ENCODE measurements at regions not wholly inside any gene's neighbourhood (a gene's known extent, or its start where the extent isn't known, plus 50 kb on each side); places are given as distances from the start of the nearest gene placed in this dataset.

GRCh38 chr13:76722782-76723181 is 163.4 kb downstream of the KCTD12 start:
- no peaks in the 10 kb centered on the region for H3K36me3 ChIP-seq (ENCODE audit: insufficient read depth, low read length)
- no peaks in the 10 kb centered on the region for H3K27me3 Mint-ChIP-seq
- ChIA-PET POLR2A (no interaction called here), CTCF (no interaction called here)
- no peaks in the 10 kb centered on the region for H3K4me1 Mint-ChIP-seq
- H3K9me3 Mint-ChIP-seq = no peaks in the 10 kb centered on the region
- H3K36me3 Mint-ChIP-seq = no peaks in the 10 kb centered on the region
- no peak overlapping the region for H3K27ac Mint-ChIP-seq
- H3K9me3 ChIP-seq (ENCODE audit: low read length) = no peaks in the 10 kb centered on the region
- no peaks in the 10 kb centered on the region for H3K27me3 ChIP-seq (ENCODE audit: insufficient read depth, low read length, poor library complexity, severe bottlenecking)
- DNase-seq = no peak
- H3K27ac ChIP-seq (ENCODE audit: low read depth, low read length) = no peak overlapping the region
- H3K4me1 ChIP-seq (ENCODE audit: insufficient read depth, low read length) = peaks cover 3% of the 10 kb centered on the region
- H3K4me3 ChIP-seq (ENCODE audit: low read length) = no peak overlapping the region
- H3K4me3 Mint-ChIP-seq = no peak overlapping the region

- Histone ChIP-seq H3K36me3 (ENCODE audit: insufficient read depth, low read length) (no peaks in the 10 kb centered on the region), H3K27me3 (ENCODE audit: insufficient read depth, low read length, poor library complexity, severe bottlenecking) (no peaks in the 10 kb centered on the region), H3K27ac (ENCODE audit: low read depth, low read length) (no peak overlapping the region), H3K4me1 (ENCODE audit: insufficient read depth, low read length) (peaks cover 3% of the 10 kb centered on the region), H3K4me3 (ENCODE audit: low read length) (no peak overlapping the region), H3K9me3 (ENCODE audit: low read length) (no peaks in the 10 kb centered on the region)
- Mint-ChIP-seq H3K9me3 (no peaks in the 10 kb centered on the region), H3K27ac (no peak overlapping the region), H3K4me3 (no peak overlapping the region), H3K27me3 (no peaks in the 10 kb centered on the region), H3K4me1 (no peaks in the 10 kb centered on the region), H3K36me3 (peaks cover 0 to 1% (median 0%) of the 10 kb centered on the region in 3 donors)
- ChIA-PET POLR2A (no interaction called here), CTCF (no interaction called here)
- no peak for DNase-seq
These were observed 165.4 kb downstream of the KCTD12 start for GRCh38 chr13:76720821-76721220.

GRCh38 chr13:76720416-76720815 is 165.8 kb downstream of the KCTD12 start:
- peaks cover 0 to 1% (median 0%) of the 10 kb centered on the region in 3 donors for H3K36me3 Mint-ChIP-seq
- Histone ChIP-seq H3K4me3 (ENCODE audit: low read length) (no peak overlapping the region), H3K27ac (ENCODE audit: low read depth, low read length) (no peak overlapping the region), H3K4me1 (ENCODE audit: insufficient read depth, low read length) (peaks cover 3% of the 10 kb centered on the region), H3K36me3 (ENCODE audit: insufficient read depth, low read length) (no peaks in the 10 kb centered on the region), H3K9me3 (ENCODE audit: low read length) (no peaks in the 10 kb centered on the region), H3K27me3 (ENCODE audit: insufficient read depth, low read length, poor library complexity, severe bottlenecking) (no peaks in the 10 kb centered on the region)
- no peaks in the 10 kb centered on the region for H3K4me1 Mint-ChIP-seq
- POLR2A ChIA-PET = no interaction called here
- DNase-seq = no peak
- no peak overlapping the region for H3K27ac Mint-ChIP-seq
- H3K27me3 Mint-ChIP-seq = no peaks in the 10 kb centered on the region
- H3K4me3 Mint-ChIP-seq = no peak overlapping the region
- CTCF ChIA-PET = no interaction called here
- peaks cover 0 to 2% (median 0%) of the 10 kb centered on the region in 5 donors for H3K9me3 Mint-ChIP-seq

GRCh38 chr13:76719955-76720354 is 166.2 kb downstream of the KCTD12 start:
- Mint-ChIP-seq H3K4me1 (no peaks in the 10 kb centered on the region), H3K27me3 (no peaks in the 10 kb centered on the region), H3K4me3 (no peak overlapping the region), H3K36me3 (peaks cover 0 to 1% (median 0%) of the 10 kb centered on the region in 3 donors), H3K9me3 (peaks cover 0 to 2% (median 0%) of the 10 kb centered on the region in 5 donors), H3K27ac (no peak overlapping the region)
- no peaks in the 10 kb centered on the region for H3K9me3 ChIP-seq (ENCODE audit: low read length)
- H3K4me3 ChIP-seq (ENCODE audit: low read length) = no peak overlapping the region
- H3K4me1 ChIP-seq (ENCODE audit: insufficient read depth, low read length) = peaks cover 3% of the 10 kb centered on the region
- no peaks in the 10 kb centered on the region for H3K36me3 ChIP-seq (ENCODE audit: insufficient read depth, low read length)
- DNase-seq = no peak
- no peaks in the 10 kb centered on the region for H3K27me3 ChIP-seq (ENCODE audit: insufficient read depth, low read length, poor library complexity, severe bottlenecking)
- ChIA-PET CTCF (no interaction called here), POLR2A (no interaction called here)
- no peak overlapping the region for H3K27ac ChIP-seq (ENCODE audit: low read depth, low read length)

GRCh38 chr13:76717092-76717491 is 169.1 kb downstream of the KCTD12 start:
- Mint-ChIP-seq H3K27me3 (no peaks in the 10 kb centered on the region), H3K36me3 (peaks cover 0 to 1% (median 0%) of the 10 kb centered on the region in 3 donors), H3K9me3 (peaks cover 0 to 2% (median 0%) of the 10 kb centered on the region in 5 donors), H3K4me1 (no peaks in the 10 kb centered on the region), H3K27ac (no peak overlapping the region), H3K4me3 (no peak overlapping the region)
- H3K27ac ChIP-seq (ENCODE audit: low read depth, low read length) = no peak overlapping the region
- ChIA-PET CTCF (no interaction called here), POLR2A (no interaction called here)
- no peaks in the 10 kb centered on the region for H3K9me3 ChIP-seq (ENCODE audit: low read length)
- H3K36me3 ChIP-seq (ENCODE audit: insufficient read depth, low read length) = no peaks in the 10 kb centered on the region
- no peaks in the 10 kb centered on the region for H3K4me1 ChIP-seq (ENCODE audit: insufficient read depth, low read length)
- H3K27me3 ChIP-seq (ENCODE audit: insufficient read depth, low read length, poor library complexity, severe bottlenecking) = no peaks in the 10 kb centered on the region
- DNase-seq = no peak
- no peak overlapping the region for H3K4me3 ChIP-seq (ENCODE audit: low read length)

- no peaks in the 10 kb centered on the region for H3K4me1 ChIP-seq (ENCODE audit: insufficient read depth, low read length)
- no peaks in the 10 kb centered on the region for H3K36me3 ChIP-seq (ENCODE audit: insufficient read depth, low read length)
- H3K9me3 ChIP-seq (ENCODE audit: low read length) = no peaks in the 10 kb centered on the region
- no peaks in the 10 kb centered on the region for H3K27me3 ChIP-seq (ENCODE audit: insufficient read depth, low read length, poor library complexity, severe bottlenecking)
- H3K4me3 ChIP-seq (ENCODE audit: low read length) = no peak overlapping the region
- Mint-ChIP-seq H3K4me1 (no peaks in the 10 kb centered on the region), H3K9me3 (peaks cover 0 to 2% (median 0%) of the 10 kb centered on the region in 5 donors), H3K27me3 (no peaks in the 10 kb centered on the region), H3K27ac (no peak overlapping the region), H3K36me3 (peaks cover 0 to 1% (median 0%) of the 10 kb centered on the region in 3 donors), H3K4me3 (no peak overlapping the region)
- CTCF ChIA-PET = no interaction called here
- no peak overlapping the region for H3K27ac ChIP-seq (ENCODE audit: low read depth, low read length)
- POLR2A ChIA-PET = no interaction called here
- DNase-seq = no peak
These were observed 170.6 kb downstream of the KCTD12 start for GRCh38 chr13:76715621-76716020.

GRCh38 chr13:76715075-76715474 is 171.1 kb downstream of the KCTD12 start:
- DNase-seq = no peak
- POLR2A ChIA-PET = no interaction called here
- Histone ChIP-seq H3K9me3 (ENCODE audit: low read length) (no peaks in the 10 kb centered on the region), H3K36me3 (ENCODE audit: insufficient read depth, low read length) (no peaks in the 10 kb centered on the region), H3K4me3 (ENCODE audit: low read length) (no peak overlapping the region), H3K4me1 (ENCODE audit: insufficient read depth, low read length) (no peaks in the 10 kb centered on the region), H3K27me3 (ENCODE audit: insufficient read depth, low read length, poor library complexity, severe bottlenecking) (no peaks in the 10 kb centered on the region), H3K27ac (ENCODE audit: low read depth, low read length) (no peak overlapping the region)
- no peak overlapping the region for H3K27ac Mint-ChIP-seq
- no peaks in the 10 kb centered on the region for H3K4me1 Mint-ChIP-seq
- peaks cover 0 to 2% (median 0%) of the 10 kb centered on the region in 5 donors for H3K9me3 Mint-ChIP-seq
- CTCF ChIA-PET = no interaction called here
- H3K36me3 Mint-ChIP-seq = peaks cover 0 to 1% (median 0%) of the 10 kb centered on the region in 3 donors
- no peak overlapping the region for H3K4me3 Mint-ChIP-seq
- no peaks in the 10 kb centered on the region for H3K27me3 Mint-ChIP-seq

- CTCF ChIA-PET = no interaction called here
- POLR2A ChIA-PET = no interaction called here
- Mint-ChIP-seq H3K4me1 (no peaks in the 10 kb centered on the region), H3K9me3 (peaks cover 0 to 2% (median 0%) of the 10 kb centered on the region in 5 donors), H3K4me3 (no peak overlapping the region), H3K27me3 (no peaks in the 10 kb centered on the region), H3K27ac (no peak overlapping the region), H3K36me3 (peaks cover 0 to 1% (median 0%) of the 10 kb centered on the region in 3 donors)
- DNase-seq = no peak
- Histone ChIP-seq H3K4me3 (ENCODE audit: low read length) (no peak overlapping the region), H3K27me3 (ENCODE audit: insufficient read depth, low read length, poor library complexity, severe bottlenecking) (no peaks in the 10 kb centered on the region), H3K36me3 (ENCODE audit: insufficient read depth, low read length) (no peaks in the 10 kb centered on the region), H3K4me1 (ENCODE audit: insufficient read depth, low read length) (no peaks in the 10 kb centered on the region), H3K9me3 (ENCODE audit: low read length) (no peaks in the 10 kb centered on the region), H3K27ac (ENCODE audit: low read depth, low read length) (no peak overlapping the region)
These were observed 172.9 kb downstream of the KCTD12 start for GRCh38 chr13:76713280-76713679.

All from CD8-positive, alpha-beta memory T cell (primary cell).